ENCODE measurements at regions not wholly inside any gene's neighbourhood (a gene's known extent, or its start where the extent isn't known, plus 50 kb on each side); places are given as distances from the start of the nearest gene placed in this dataset.

DNA sequence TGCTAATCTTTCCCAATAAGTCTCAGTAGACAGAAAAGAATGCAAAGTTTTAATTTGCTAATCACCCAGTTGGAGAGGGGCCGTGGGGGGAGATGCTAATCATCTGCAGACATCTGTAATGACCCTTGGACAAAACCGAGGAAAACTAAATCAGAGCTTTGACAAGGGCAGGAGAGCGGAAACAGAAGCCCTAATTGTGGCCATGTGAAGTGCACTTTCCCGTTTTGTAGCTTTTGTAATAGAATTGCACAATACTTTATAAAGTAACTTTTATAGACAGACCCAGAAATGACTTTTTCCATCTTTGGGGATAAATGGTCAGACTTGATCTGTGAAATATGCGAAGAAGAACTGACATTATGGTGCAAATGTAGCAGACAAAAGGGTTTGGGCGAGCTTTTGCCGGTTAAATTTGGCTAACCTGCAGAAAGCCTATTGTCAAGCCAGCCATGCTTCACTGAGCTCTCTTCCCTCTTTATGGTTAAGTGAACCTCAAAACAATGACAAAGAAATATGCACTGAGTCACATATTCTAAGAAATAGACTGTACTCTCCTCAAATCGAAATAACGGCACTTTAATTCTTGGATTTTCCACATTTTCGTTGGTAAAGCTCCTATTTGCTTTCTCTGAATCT, 980.1 kb upstream of the POU3F3 start:
- TF ChIP-seq, protein P1, sequence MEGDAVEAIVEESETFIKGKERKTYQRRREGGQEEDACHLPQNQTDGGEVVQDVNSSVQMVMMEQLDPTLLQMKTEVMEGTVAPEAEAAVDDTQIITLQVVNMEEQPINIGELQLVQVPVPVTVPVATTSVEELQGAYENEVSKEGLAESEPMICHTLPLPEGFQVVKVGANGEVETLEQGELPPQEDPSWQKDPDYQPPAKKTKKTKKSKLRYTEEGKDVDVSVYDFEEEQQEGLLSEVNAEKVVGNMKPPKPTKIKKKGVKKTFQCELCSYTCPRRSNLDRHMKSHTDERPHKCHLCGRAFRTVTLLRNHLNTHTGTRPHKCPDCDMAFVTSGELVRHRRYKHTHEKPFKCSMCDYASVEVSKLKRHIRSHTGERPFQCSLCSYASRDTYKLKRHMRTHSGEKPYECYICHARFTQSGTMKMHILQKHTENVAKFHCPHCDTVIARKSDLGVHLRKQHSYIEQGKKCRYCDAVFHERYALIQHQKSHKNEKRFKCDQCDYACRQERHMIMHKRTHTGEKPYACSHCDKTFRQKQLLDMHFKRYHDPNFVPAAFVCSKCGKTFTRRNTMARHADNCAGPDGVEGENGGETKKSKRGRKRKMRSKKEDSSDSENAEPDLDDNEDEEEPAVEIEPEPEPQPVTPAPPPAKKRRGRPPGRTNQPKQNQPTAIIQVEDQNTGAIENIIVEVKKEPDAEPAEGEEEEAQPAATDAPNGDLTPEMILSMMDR (IDR thresholded peaks at IDR 0.05): no peak
- TF ChIP-seq POLR2A (IDR thresholded peaks at IDR 0.05): no peak
